Ovary (tissue), 7 donors: ENCODE measurements at regions not wholly inside any gene's neighbourhood (a gene's known extent, or its start where the extent isn't known, plus 50 kb on each side); places are given as distances from the start of the nearest gene placed in this dataset.

Source experiments
- DNase-seq, 5 donors: peaks; one replicate each; pipeline ENCODE4 v3.0.0-alpha.2; 2019 to 2020
- H3K27ac ChIP-seq, 2 donors: fragments of 200-600 bp; one replicate each; pipeline versions ENCODE4 v1.5.1 to v1.8.0; 2019 to 2022
- H3K27me3 ChIP-seq: fragments of 200-600 bp; one replicate; pipeline ENCODE4 v1.8.0; 2022
- H3K36me3 ChIP-seq: fragments of 200-600 bp; sonication (generic); one replicate; pipeline ENCODE4 v1.5.1; 2019
- H3K4me1 ChIP-seq: one replicate; pipeline ENCODE4 v1.8.1; 2013; ENCODE audit warnings: mild to moderate bottlenecking, moderate library complexity; ENCODE audit not compliant: insufficient read depth
- H3K4me3 ChIP-seq: fragments of 200-600 bp; sonication (generic); one replicate; pipeline ENCODE4 v1.5.1; 2017
- H3K9me3 ChIP-seq, 2 donors: fragments of 200-600 bp in 1 of 2; sonication (generic) in 1 of 2; one replicate each; pipeline versions ENCODE4 v1.5.1 to v1.8.1; 2013 to 2019; ENCODE audit warnings: mild to moderate bottlenecking in 1 of 2, moderate library complexity in 1 of 2
- EP300 ChIP-seq: sonication (generic); formaldehyde crosslinking; IDR thresholded peaks from one replicate; pipeline ENCODE4 v1.6.1; 2017; ENCODE audit warnings: antibody characterized with exemption
- POLR2A ChIP-seq: fragments of 450-650 bp; IDR thresholded peaks from one replicate; pipeline ENCODE4 v1.6.1; 2017; ENCODE audit warnings: antibody characterized with exemption, mild to moderate bottlenecking, moderate library complexity
- WGBS, 3 donors: extraction: QIAGEN DNeasy Blood & Tissue Kit in 1 of 3; methylation state at CpG; one replicate each; pipeline versions ENCODE4 v1.1.5 to v1.1.7; 2013 to 2017; 5-methylcytosine and 5-hydroxymethylcytosine counted together
- intact Hi-C, 4 donors: fragments of 100-400 bp; cut with DNase I; formaldehyde crosslinking; loops; one replicate each; pipeline versions ENCODE4 v1.11.0 to v1.15.1; 2022 to 2023
- TF ChIP-seq, protein P1 (sequence below), 3 donors: fragments of 450-650 bp in 2 of 3; fragments of 200-600 bp in 1 of 3; IDR thresholded peaks; one replicate each; pipeline versions ENCODE4 v1.5.1 to v1.8.0; 2016 to 2022; ENCODE audit warnings: antibody characterized with exemption in 3 of 3, mild to moderate bottlenecking in 1 of 3
- donor health status: DM: no; HTN: no; CAD: no; lungs with moderate emphysema.
- donor health status: DM: no; HTN: no; CAD: no.
- donor health status: Bipolar disorder and iron deficiency.
- donor health status: DM: no; HTN: no; CAD: no.
- donor health status: DM: yes; HTN: yes; CAD: no.

DNA sequence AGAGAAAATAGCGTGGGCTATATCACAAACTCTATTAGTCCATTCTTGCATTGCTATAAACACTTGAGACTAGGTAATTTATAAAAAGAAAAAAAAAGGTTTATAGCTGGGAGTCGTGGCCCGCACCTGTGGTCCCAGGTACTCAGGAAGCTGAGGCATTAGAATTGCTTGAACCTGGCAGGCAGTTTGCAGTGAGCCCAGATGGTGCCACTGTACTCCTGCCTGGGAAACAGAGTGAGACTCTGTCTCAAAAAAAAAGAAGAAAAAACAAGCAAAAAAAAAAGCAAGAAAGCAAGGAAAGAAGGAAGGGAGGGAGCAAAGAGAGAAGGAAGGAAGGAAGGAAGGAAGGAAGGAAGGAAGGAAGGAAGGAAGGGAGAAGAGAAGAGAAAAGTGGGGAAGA is 904.2 kb upstream of the EDIL3 start:
- no peak for TF ChIP-seq EP300
- TF ChIP-seq, protein P1, sequence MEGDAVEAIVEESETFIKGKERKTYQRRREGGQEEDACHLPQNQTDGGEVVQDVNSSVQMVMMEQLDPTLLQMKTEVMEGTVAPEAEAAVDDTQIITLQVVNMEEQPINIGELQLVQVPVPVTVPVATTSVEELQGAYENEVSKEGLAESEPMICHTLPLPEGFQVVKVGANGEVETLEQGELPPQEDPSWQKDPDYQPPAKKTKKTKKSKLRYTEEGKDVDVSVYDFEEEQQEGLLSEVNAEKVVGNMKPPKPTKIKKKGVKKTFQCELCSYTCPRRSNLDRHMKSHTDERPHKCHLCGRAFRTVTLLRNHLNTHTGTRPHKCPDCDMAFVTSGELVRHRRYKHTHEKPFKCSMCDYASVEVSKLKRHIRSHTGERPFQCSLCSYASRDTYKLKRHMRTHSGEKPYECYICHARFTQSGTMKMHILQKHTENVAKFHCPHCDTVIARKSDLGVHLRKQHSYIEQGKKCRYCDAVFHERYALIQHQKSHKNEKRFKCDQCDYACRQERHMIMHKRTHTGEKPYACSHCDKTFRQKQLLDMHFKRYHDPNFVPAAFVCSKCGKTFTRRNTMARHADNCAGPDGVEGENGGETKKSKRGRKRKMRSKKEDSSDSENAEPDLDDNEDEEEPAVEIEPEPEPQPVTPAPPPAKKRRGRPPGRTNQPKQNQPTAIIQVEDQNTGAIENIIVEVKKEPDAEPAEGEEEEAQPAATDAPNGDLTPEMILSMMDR (IDR thresholded peaks at IDR 0.05) = no peak
- no peak for TF ChIP-seq POLR2A
- intact Hi-C loops = no loop called here
- Histone ChIP-seq H3K36me3 (no peaks in the 10 kb centered on the region), H3K4me1 (no peaks in the 10 kb centered on the region), H3K9me3 (no peaks in the 10 kb centered on the region), H3K27me3 (no peaks in the 10 kb centered on the region), H3K27ac (no peak overlapping the region), H3K4me3 (no peak overlapping the region)
- no peak for DNase-seq
- 86 to 92% (median 89%) methylated on average over 3 of the region's 3 CpGs for WGBS, 3 donors

DNA sequence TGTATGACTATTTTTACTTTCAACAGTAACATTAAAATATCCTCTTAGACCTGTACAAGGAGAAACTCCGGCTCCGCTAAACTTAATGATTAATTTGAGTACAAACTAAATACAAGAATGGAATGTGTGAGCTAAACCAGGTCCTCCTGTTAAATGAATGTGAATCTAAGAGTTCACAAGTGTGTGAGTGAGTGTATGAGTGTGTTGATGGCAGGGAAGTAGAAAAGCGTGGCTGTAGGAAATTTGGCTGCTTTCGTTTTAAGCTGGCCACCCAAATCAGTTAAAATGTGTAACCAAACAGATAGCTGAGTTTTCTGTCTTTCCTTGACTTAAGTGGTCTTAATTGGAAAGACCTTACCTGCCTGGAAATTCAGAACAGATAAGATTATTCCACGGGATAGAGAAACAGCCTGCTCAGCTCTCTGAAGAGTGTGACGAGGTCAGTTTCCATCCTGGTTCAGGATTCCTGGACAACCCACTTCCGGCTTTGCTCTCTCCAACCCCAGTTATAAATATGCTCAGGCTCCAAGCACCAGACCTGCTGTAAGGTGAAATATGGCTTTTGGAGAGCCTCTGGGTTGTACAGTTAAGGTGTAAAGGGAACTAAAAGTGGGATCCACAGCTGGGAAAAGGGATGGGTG is 908.6 kb upstream of the EDIL3 start:
- TF ChIP-seq, protein P1 (IDR thresholded peaks at IDR 0.05) = no peak
- no peak for TF ChIP-seq POLR2A
- no peak for TF ChIP-seq EP300
- Histone ChIP-seq H3K9me3 (no peaks in the 10 kb centered on the region), H3K4me1 (no peaks in the 10 kb centered on the region), H3K27me3 (no peaks in the 10 kb centered on the region), H3K27ac (no peak overlapping the region), H3K36me3 (no peaks in the 10 kb centered on the region), H3K4me3 (no peak overlapping the region)
- intact Hi-C loops = no loop called here
- whole genome bisulfite sequencing, 3 donors = 21 to 49% (median 23%) methylated on average over 7 of the region's 7 CpGs
- DNase-seq = no peak

DNA sequence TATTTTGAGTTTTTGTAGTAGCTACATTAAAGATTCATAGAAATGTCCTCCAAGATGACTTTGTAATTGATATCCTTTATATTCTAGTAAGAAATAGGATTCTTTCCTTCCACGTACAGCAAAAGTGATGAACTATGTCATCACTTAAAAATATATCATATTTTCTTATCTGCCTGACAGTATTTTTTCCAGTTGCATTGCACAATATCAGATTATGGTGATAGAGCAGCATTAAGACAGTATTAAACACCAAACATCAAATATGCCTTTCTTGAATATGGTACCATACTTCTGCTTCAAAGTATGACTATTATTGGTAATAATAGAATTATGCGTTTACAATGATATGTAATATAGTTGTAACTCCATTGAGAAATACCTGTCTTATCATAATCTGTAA is 919.8 kb upstream of the EDIL3 start:
- H3K4me1 ChIP-seq = no peaks in the 10 kb centered on the region
- no peaks in the 10 kb centered on the region for H3K27me3 ChIP-seq
- TF ChIP-seq, protein P1 (IDR thresholded peaks at IDR 0.05) = no peak
- TF ChIP-seq EP300 = no peak
- no peak for TF ChIP-seq POLR2A
- no peak for DNase-seq
- intact Hi-C loops = no loop called here
- no peak overlapping the region for H3K4me3 ChIP-seq
- 86 to 89% (median 86%) methylated on average over 2 of the region's 2 CpGs for WGBS, 3 donors
- H3K9me3 ChIP-seq = no peaks in the 10 kb centered on the region
- no peaks in the 10 kb centered on the region for H3K36me3 ChIP-seq
- H3K27ac ChIP-seq = no peak overlapping the region

DNA sequence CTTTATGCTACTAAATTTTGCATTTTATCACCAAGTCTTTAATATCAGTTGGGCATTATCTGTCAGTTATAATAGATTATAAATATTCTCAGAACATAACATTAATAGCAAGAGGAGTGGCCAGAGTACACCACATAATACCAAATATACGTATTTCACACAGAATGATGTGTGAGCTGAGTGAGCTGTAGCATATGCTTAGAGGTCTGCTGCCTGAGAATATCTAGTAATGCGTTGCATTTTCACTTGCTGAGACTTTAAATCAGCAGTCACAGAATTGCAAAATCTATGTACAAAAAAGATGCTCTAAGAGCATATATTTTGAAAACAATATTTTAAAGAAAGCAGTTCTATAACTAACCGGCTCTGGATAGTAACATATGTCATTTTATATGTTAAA is 921.1 kb upstream of the EDIL3 start:
- TF ChIP-seq, protein P1 (IDR thresholded peaks at IDR 0.05) = no peak
- TF ChIP-seq EP300 = no peak
- no peak for TF ChIP-seq POLR2A
- no peak overlapping the region for H3K27ac ChIP-seq
- WGBS, 3 donors = 87 to 92% (median 91%) methylated on average over 3 of the region's 3 CpGs
- no peaks in the 10 kb centered on the region for H3K36me3 ChIP-seq
- no peak for DNase-seq
- H3K4me3 ChIP-seq = no peak overlapping the region
- intact Hi-C loops = no loop called here
- H3K9me3 ChIP-seq = no peaks in the 10 kb centered on the region
- H3K4me1 ChIP-seq = no peaks in the 10 kb centered on the region
- no peaks in the 10 kb centered on the region for H3K27me3 ChIP-seq
